Fibroblast of skin of scalp (primary cell): ENCODE measurements at regions not wholly inside any gene's neighbourhood (a gene's known extent, or its start where the extent isn't known, plus 50 kb on each side); places are given as distances from the start of the nearest gene placed in this dataset.
A peak's percentile ranks its signal among the peaks of the same experiment; 100 is the strongest.

Source experiments
- DNase-seq: peaks from one replicate; pipeline ENCODE4 v3.0.0-alpha.2; 2013

GRCh38 chr9:18353473-18353872 is 120.5 kb upstream of the ADAMTSL1 start:
- DNase-seq: no peak

GRCh38 chr9:18357321-18357720 is 116.6 kb upstream of the ADAMTSL1 start:
- DNase-seq: peak; percentile 19

GRCh38 chr9:18358325-18358724 is 115.6 kb upstream of the ADAMTSL1 start:
- peak; percentile 30 for DNase-seq

- DNase-seq: peak; percentile 79
Observed at GRCh38 chr9:18359335-18359734, 114.6 kb upstream of the ADAMTSL1 start.

GRCh38 chr9:18360005-18360404 is 113.9 kb upstream of the ADAMTSL1 start:
- no peak for DNase-seq

- peak; percentile 66 for DNase-seq
Observed at GRCh38 chr9:18361646-18362045, 112.3 kb upstream of the ADAMTSL1 start.

- no peak for DNase-seq
Observed at GRCh38 chr9:18362166-18362565, 111.8 kb upstream of the ADAMTSL1 start.

GRCh38 chr9:18362901-18363685 is 110.9 kb upstream of the ADAMTSL1 start:
- peak; percentile 82 for DNase-seq

GRCh38 chr9:18365651-18366050 is 108.3 kb upstream of the ADAMTSL1 start:
- DNase-seq: no peak

- no peak for DNase-seq
Observed at GRCh38 chr9:18366184-18366583, 107.8 kb upstream of the ADAMTSL1 start.

GRCh38 chr9:18368206-18368605 is 105.7 kb upstream of the ADAMTSL1 start:
- peak; percentile 77 for DNase-seq

GRCh38 chr9:18371141-18371540 is 102.8 kb upstream of the ADAMTSL1 start:
- no peak for DNase-seq

- no peak for DNase-seq
Observed at GRCh38 chr9:18371621-18372020, 102.3 kb upstream of the ADAMTSL1 start.

- peak; percentile 77 for DNase-seq
Observed at GRCh38 chr9:18379073-18379811, 94.7 kb upstream of the ADAMTSL1 start.

GRCh38 chr9:18382243-18382642 is 91.7 kb upstream of the ADAMTSL1 start:
- no peak for DNase-seq

- no peak for DNase-seq
Observed at GRCh38 chr9:18384066-18384465, 89.9 kb upstream of the ADAMTSL1 start.

GRCh38 chr9:18385696-18386490 is 88.1 kb upstream of the ADAMTSL1 start:
- DNase-seq: peak; percentile 74

- peak; percentile 69 for DNase-seq
Observed at GRCh38 chr9:18390393-18390792, 83.6 kb upstream of the ADAMTSL1 start.

- peak; percentile 93 for DNase-seq
Observed at GRCh38 chr9:18393340-18394130, 80.4 kb upstream of the ADAMTSL1 start.

GRCh38 chr9:18394847-18395351 is 79.1 kb upstream of the ADAMTSL1 start:
- no peak for DNase-seq

- DNase-seq: peak; percentile 57
Observed at GRCh38 chr9:18396102-18396728, 77.7 kb upstream of the ADAMTSL1 start.

GRCh38 chr9:18397076-18397475 is 76.9 kb upstream of the ADAMTSL1 start:
- no peak for DNase-seq
